GM23248 (cell line): ENCODE measurements at regions not wholly inside any gene's neighbourhood (a gene's known extent, or its start where the extent isn't known, plus 50 kb on each side); places are given as distances from the start of the nearest gene placed in this dataset.

Source experiments
- EZH2 ChIP-seq: fragments of 200-600 bp; sonication (generic); IDR thresholded peaks from 2 replicates; pipeline ENCODE4 v1.6.1; 2018; ENCODE audit warnings: antibody characterized with exemption, mild to moderate bottlenecking; ENCODE audit not compliant: insufficient read depth, poor library complexity, severe bottlenecking
- EZH2phosphoT487 ChIP-seq: fragments of 200-600 bp; sonication (generic); IDR thresholded peaks from 2 replicates; pipeline ENCODE4 v1.6.1; 2018; ENCODE audit warnings: antibody characterized with exemption, moderate library complexity, mild to moderate bottlenecking, low read depth; ENCODE audit not compliant: insufficient read depth

GRCh38 chr11:13143486-13144297 lies 133.9 kb upstream of the BMAL1 start:
- TF ChIP-seq EZH2 (no peak), EZH2phosphoT487 (no peak)
